Spleen (tissue), 7 donors: ENCODE measurements at regions not wholly inside any gene's neighbourhood (a gene's known extent, or its start where the extent isn't known, plus 50 kb on each side); places are given as distances from the start of the nearest gene placed in this dataset.

Experiments used
- CTCF ChIP-seq, 11 experiments: fragments of 200-600 bp in 7 of 11; fragments of 450-650 bp in 4 of 11; sonication (generic) in 4 of 11; IDR thresholded peaks in 8 of 11; conservative IDR thresholded peaks in 3 of 11; 1 replicate in 7 of 11; 2 replicates in 4 of 11; pipeline versions ENCODE4 v1.4.0 to v1.8.0; 2016 to 2021; ENCODE audit warnings: antibody characterized with exemption in 11 of 11, inconsistent platforms in 4 of 11, mild to moderate bottlenecking in 1 of 11
- POLR2A ChIP-seq, 3 donors: fragments of 450-650 bp; IDR thresholded peaks; one replicate each; pipeline ENCODE4 v1.5.1; 2017; ENCODE audit warnings: antibody characterized with exemption in 3 of 3, mild to moderate bottlenecking in 1 of 3
- POLR2AphosphoS5 ChIP-seq, 3 donors: sonication (generic); formaldehyde crosslinking; IDR thresholded peaks; one replicate each; pipeline ENCODE4 v1.5.1; 2017; ENCODE audit warnings: antibody characterized with exemption in 3 of 3
- donor health status: DM: no; HTN: no; CAD: no; lungs with moderate emphysema.
- donor health status: DM: no; HTN: no; CAD: no.
- donor health status: DM: no; HTN: no; CAD: no.

- TF ChIP-seq POLR2A (IDR thresholded peaks at IDR 0.05) (no peak), CTCF (IDR thresholded peaks at IDR 0.05 in 8 of 11, conservative IDR thresholded peaks at IDR 0.05 in 3 of 11) (no peak), POLR2AphosphoS5 (IDR thresholded peaks at IDR 0.05) (no peak)
These were observed 253.8 kb upstream of the COL8A1 start for GRCh38 chr3:99384596-99384995.
